G401.6 (cell line): ENCODE measurements at regions not wholly inside any gene's neighbourhood (a gene's known extent, or its start where the extent isn't known, plus 50 kb on each side); places are given as distances from the start of the nearest gene placed in this dataset.

Experiments
- FAIRE-seq: peaks from 2 replicates; lab custom pipeline; 2012; peaks lifted over from hg19 to GRCh38; lab: Jason Lieb, UNC

- no peak for FAIRE-seq
Observed at GRCh38 chr5:58149746-58150145, 310.1 kb downstream of the PLK2 start.

GRCh38 chr5:58149345-58149744 lies 310.5 kb downstream of the PLK2 start:
- FAIRE-seq, result no peak

DNA sequence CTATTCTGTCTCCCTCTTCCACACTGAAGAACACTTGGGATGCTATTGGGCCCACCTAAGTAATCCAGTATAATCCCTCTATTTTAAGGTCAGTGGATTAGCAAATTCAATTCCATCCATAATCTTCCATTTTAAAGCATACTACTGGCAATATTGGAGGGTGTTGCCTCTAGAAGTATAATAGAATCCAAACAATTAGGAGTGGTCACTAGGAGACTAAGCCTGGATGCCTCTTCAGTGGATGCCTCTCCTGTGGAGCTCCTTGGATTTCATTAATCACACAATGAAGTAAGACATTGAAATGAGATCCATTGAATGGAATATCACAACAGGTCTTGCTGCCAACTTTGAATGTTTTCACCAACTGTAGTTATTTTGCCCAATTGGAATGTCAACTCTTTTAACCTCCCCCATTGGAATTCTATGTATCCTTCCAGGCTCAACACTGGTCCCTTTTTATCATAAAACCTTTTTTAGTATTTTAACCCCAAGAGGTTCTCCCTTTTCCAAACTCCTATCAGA lies 311.6 kb downstream of the PLK2 start:
- FAIRE-seq, result no peak

DNA sequence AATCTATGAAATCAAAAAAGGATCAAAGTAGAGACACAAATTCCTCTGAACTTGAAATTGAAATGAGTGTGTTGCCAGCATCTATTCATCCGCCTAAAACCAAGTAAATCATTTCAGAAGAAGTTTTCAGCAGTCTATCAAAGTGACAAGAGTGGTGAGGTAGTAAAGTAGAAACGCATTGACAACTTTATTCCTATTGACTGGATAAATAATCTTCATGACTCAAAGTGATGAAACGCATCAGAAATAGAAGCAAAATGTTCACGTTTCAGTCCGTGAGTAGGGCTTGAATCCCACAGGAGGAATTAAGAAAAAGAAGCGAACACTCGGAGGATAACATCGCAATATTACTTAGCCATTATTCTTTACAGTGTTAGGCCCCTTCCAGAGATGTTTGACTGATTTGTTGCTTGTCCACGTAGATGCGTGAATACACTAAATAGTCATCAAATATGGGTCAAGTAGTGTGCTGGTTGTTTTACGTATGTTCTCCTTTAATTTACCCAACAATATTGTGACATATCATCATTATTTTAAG lies 314.4 kb downstream of the PLK2 start:
- FAIRE-seq, result no peak

DNA sequence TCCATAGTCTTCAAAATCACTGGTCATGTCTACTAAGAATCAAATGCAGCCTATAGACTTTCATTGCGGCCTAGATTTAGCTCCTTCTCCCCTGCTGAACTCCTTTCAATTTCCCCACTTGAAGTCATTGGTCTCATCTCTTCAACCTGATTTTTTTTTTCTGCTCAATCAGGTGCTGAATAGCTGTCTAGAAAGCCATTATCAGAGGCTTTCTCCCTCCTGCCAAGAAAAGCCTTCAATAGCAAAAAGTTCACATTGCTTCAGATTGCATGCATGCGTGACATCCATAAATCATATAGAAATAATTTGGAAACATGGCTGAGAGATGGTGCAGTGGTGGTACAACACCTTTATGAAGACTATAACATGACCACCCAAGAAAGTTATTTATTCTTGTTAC lies 316.2 kb downstream of the PLK2 start:
- FAIRE-seq, result no peak

- no peak for FAIRE-seq
Observed at GRCh38 chr5:58143181-58143580, 316.7 kb downstream of the PLK2 start.

GRCh38 chr5:58138791-58139190 lies 321.1 kb downstream of the PLK2 start:
- FAIRE-seq, result peak; percentile 88

GRCh38 chr5:58136406-58136805 lies 323.5 kb downstream of the PLK2 start:
- no peak for FAIRE-seq

DNA sequence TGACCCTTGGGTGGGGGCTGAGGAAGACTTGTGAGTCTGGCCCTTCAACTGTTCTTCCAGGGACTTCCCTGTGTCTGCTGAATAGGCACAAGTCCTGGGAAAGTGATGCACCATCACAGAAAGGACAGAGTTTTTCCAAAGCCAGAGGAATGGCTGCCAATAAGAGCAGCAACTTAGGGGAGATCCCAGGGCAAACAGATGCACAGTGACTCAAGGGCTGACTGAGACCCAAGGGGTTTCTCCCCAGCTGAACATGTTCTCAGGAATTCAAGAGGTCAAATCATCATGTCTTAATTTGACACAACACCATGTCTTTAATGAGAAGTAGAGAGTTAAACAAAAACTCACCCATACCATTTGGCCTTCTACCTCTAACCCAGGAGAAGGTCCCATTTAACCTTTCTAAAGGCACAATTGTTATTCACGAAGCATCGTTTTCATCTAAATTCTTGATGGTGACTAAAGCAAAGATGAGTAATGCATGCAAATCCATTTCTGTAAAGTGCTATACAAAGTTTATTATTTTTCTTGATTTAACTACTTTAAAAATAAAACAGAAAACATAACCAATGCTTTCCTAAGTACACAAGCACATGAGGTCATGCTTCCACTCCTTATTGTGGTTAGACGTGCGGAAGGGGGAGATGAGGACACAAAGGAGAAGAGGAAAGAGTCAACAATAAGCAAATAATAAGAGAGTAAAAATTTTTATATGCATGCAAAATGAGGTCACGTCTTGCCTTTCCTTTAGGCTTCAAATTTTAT lies 324.1 kb downstream of the PLK2 start:
- FAIRE-seq, result no peak

DNA sequence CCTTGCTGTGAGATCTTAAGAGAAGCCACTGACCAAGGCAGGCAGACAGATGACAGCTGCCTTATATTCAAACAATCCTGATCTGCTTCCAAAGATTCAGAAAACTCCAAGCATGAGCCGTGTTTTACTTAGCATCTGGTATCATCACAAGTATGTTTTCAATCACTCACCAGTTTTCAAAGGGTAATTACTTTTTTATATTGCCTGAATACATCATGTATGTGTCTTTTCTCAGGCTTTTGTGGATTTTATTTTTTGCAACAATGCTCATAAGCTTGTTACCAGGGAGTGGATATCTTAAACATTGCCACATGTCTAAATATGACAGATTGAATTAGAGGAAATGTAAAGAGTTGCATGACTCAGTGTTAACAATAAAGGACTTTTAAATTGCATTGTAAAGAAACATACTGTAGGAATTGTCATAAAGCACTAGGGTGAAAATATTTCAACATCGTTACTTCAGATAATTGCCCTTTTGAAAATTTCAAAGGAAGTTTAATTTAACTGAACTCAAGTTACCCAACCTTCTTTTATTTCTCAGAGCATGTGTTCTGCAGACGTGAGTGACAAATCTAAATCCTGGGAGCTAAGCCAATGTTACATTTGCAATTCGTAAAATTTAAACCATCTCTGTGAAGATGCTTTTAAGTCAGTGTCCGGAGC lies 326.1 kb downstream of the PLK2 start:
- no peak for FAIRE-seq

DNA sequence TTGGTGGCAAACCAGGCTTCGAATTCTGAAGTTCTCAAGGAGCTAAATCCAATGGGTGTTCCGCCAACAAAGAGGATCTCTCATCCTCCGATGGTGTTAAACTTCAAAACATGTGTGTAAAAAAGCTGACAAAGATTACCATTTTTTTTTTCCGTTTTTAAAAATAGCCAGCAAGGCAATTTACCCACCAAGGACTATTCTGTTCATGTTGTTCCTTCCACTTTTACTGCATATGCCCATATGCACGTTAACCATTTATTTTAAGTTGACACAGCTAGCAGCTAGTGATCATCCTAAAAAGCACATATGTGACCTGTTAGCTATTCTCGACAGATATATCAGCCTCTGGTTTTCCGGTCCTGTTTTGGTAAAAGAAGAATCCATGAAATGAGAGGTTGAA lies 326.7 kb downstream of the PLK2 start:
- no peak for FAIRE-seq

GRCh38 chr5:58127255-58128220 lies 332.3 kb downstream of the PLK2 start:
- no peak for FAIRE-seq

GRCh38 chr5:58123501-58123900 lies 336.4 kb downstream of the PLK2 start:
- no peak for FAIRE-seq

- no peak for FAIRE-seq
Observed at GRCh38 chr5:58122848-58123392, 337.0 kb downstream of the PLK2 start.

- no peak for FAIRE-seq
Observed at GRCh38 chr5:58122157-58122556, 337.7 kb downstream of the PLK2 start.

- no peak for FAIRE-seq
Observed at GRCh38 chr5:58121391-58121790, 338.5 kb downstream of the PLK2 start.

DNA sequence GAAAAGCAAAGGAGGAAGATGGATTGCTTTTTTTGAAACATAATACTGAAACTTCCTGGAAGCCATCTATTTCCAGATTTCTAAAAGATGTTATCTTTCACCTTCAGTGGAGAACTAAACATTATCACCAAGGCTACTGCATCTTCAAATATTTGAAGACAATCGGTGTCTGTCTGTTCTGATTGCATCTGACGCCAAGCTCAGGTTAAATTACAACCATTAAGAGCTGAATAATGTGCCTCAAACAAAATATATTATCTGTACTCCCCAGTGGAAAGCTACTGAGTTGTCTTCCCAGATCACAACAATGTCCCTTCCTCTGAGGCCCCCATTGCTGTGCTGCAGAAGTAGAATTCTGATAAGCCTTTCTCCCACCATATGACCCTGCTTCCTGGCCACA lies 342.3 kb downstream of the PLK2 start:
- FAIRE-seq, result no peak

- no peak for FAIRE-seq
Observed at GRCh38 chr5:58116346-58116745, 343.5 kb downstream of the PLK2 start.

GRCh38 chr5:58115811-58116210 lies 344.1 kb downstream of the PLK2 start:
- no peak for FAIRE-seq

DNA sequence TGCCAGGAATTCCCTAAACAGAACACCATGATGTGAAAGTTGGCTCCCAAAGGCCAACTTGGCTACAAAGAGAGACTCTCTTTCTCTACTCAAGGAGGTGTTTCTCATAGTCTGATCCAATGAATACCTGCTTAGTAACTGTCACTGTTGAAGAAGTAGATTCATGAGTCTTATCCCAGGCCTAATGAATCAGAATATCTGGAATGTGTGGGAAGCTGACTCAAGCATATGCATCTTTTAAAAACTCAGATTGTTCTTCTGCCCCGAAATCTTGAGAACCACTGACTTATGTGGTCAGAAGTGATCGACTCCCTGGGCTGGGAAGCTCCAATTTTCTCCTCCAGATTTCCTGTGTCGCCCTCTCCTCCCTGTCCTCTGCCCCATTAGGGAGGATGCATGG lies 345.6 kb downstream of the PLK2 start:
- no peak for FAIRE-seq

DNA sequence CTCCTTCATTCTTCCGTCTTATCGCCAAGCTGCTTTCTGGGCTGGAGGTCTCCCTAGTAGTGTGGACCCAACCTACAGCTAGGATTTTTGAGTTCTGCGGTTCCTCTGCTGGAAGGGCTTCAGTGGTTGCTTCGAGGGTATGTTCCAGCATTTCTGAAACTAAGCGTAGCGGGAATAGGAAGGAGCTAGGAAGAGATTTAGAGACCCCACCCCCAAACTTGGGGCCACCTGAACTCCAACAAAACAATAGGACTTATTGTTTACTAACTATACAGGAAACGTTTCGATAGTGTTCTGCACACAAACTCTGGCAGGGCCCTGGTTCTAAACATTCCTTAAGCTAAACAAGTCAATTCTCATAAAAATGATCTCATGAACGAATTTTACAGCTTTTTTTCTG lies 346.7 kb downstream of the PLK2 start:
- FAIRE-seq, result no peak

DNA sequence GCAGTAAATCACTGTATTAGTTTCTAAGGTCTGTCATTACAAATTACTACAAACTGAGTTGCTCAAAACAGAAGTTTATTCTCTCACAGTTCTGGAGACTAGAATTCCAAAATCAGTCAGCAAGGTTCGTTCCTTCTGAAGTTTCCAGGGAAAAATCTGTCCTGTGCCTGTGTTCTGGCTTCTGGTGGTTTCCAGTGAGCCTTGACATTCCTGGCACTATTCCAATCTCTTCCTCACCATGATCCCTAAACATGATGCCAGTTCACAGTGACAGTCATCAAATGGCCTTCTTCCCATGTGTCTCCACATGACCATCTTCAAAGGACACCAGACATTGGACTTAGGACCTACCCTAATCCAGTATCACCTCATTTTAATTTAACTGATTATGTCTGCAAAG lies 351.4 kb downstream of the PLK2 start:
- FAIRE-seq, result no peak
